Glomerular visceral epithelial cell (primary cell): ENCODE measurements at regions not wholly inside any gene's neighbourhood (a gene's known extent, or its start where the extent isn't known, plus 50 kb on each side); places are given as distances from the start of the nearest gene placed in this dataset.
A peak's percentile ranks its signal among the peaks of the same experiment; 100 is the strongest.
"Not testable (repeated sequence)": the region's sequence is repeated elsewhere in the genome, so short reads cannot be mapped to it uniquely, and the experiment has no call there.

Source experiments
- DNase-seq: peaks from one replicate; pipeline ENCODE4 v3.0.0-alpha.2; 2016; ENCODE audit errors: extremely low spot score

- no peak for DNase-seq
These were observed 261.2 kb downstream of the STIM2 start for GRCh38 chr4:27121830-27122229.

DNA sequence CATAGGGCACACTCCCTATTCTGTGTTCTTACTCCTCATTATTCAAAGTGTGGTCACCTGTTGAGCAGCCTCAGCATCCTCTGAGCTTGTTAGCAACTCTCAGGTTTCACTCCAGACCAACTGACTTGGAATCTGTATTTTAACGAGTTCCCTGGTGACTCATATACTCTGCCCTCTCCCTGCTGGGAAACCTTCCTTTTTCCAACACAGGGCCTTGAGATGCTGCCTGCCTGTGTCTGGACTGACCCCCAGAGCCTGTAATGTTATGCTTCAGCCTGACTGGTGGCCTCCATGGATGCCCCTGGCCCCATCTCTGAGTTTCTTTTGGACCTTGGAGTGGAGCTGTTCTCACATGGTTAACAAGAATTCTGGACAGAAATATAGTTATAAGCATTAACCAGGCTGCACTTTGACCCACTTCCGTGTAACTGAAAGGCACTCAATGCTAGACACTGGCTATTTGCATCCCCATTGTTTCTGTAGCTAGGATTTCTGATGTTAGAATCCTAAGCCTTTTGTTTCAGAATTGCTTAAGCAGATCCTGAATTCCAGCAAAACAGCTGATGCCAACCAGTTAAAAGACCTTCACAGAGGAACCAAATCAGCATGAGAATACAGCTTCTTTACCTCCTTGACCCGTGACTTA lies 262.6 kb downstream of the STIM2 start:
- DNase-seq = no peak

- no peak for DNase-seq
These were observed 263.1 kb downstream of the STIM2 start for GRCh38 chr4:27123769-27124124.

GRCh38 chr4:27126895-27127294 lies 266.3 kb downstream of the STIM2 start:
- not testable (repeated sequence) for DNase-seq

- DNase-seq = no peak
These were observed 267.8 kb downstream of the STIM2 start for GRCh38 chr4:27128443-27128842.

- DNase-seq = no peak
These were observed 269.3 kb downstream of the STIM2 start for GRCh38 chr4:27129871-27130366.

- DNase-seq = no peak
These were observed 271.9 kb downstream of the STIM2 start for GRCh38 chr4:27132497-27132896.

DNA sequence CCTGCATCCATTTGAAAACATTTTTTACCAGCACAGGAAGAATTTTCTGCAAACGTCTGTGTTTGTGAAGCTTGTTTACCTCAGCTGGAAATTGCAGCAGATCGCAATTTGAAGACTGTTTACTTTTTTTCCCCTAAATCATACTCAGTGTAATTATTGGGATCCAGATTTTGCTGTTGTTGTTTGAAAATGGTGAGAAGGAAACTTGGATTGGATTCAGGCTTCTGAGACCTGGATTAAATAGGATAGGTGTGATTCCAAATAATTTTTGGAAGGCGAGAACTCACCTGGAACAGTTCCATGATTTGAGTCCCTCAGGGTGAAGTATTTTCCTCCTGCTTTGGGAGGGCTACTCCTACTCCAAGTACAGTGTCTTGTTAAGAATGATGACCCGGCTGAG lies 279.8 kb downstream of the STIM2 start:
- no peak for DNase-seq

GRCh38 chr4:27141530-27141929 lies 280.9 kb downstream of the STIM2 start:
- DNase-seq = no peak

DNA sequence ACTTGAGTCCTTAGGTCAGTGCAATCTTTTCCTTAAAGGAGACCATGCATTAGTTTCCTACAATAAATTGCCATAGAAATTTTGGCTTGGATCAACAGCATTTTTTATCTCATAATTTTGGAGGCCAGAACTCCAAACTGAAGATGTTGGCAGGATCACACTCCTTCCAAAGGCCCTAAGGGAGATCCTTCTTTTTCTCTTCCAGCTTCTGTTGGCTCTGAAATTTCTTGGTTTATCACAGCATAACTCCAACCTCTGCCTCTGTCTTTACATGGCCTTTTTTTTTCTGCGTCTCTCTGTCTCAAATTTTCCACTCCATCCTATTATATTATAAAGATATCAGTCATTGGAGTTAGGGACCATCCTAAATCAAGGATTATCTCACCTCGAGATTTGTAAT lies 282.2 kb downstream of the STIM2 start:
- no peak for DNase-seq

DNA sequence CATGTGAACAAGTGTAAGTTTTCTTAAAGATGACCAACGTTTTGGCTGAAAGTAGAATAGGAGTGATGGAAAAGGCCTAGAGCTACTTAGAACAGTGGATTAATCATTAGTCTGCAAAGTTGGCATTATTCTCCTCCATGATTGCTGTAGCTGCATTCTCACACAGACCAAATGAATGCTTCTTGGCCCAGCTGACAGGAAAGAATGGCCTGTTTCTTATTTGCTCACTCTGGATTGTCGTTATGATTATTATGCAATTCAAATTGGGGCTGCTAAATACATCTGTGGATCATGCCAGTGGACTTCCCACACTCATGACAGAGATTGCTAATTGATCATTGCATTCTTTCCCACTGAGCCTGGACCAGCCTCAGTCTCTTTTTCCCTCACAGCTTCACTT lies 285.0 kb downstream of the STIM2 start:
- no peak for DNase-seq

DNA sequence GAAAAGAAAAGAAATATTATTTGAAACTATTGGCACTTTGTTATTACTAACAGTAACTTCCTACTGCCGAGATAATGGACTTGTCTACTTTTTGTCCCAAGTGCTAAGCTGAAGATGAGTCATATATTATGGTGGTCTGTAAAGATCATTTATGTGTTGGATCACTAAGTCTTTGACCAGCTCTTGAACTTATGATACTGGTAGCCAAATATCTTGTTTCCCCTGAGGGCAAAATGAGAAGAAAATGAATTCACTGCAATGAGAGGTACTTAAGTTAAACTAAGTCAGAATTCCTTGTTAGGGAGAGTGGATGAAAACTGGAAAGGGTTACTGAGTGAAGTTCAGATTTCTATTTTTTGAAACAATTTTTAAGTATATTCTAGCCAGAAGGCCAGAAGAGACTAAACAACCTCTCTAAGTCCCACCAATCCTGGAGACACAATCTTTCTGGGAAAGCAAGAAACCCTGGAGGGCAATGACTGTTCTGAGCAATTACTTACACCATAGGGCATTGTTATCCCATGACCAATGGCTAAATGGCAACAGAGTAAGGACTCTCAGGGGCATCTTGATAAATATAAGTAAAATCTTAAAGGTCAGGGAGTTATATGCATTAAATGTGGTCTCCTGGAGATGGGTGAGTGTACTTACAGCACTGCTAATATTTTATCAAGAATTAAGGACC lies 287.7 kb downstream of the STIM2 start:
- no peak for DNase-seq

DNA sequence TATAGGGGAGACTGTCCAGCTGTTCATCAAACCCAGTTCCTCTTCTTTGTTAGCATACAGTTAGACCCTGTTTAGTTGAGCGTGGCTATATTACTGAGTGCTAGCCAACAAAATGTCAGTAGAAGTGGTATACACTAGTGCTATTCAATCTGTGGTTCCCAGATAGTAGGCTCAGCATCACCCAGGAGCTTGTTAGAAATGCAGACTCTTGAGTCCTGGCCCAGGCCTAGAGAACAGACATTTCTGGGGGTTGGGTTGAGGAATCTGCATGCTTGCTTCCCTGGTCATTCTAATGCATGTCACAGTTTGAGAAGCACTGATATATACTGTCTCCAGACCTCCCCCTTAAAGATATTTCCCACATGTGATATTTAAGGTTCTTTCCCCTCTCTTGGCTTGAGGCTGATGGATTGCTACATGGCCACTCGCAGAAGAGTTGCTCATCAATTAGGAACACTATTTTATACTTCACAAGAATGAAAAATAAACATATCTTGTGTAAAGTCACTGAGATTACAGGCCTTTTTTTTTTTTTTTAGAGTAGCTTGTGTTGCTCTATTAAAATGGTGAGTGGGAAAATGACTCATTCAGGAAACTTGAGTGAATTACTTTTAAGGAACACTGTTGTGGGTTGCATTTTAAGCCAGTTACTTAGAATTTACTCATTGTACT lies 289.0 kb downstream of the STIM2 start:
- DNase-seq = no peak

GRCh38 chr4:27152703-27153102 lies 292.1 kb downstream of the STIM2 start:
- DNase-seq = no peak

DNA sequence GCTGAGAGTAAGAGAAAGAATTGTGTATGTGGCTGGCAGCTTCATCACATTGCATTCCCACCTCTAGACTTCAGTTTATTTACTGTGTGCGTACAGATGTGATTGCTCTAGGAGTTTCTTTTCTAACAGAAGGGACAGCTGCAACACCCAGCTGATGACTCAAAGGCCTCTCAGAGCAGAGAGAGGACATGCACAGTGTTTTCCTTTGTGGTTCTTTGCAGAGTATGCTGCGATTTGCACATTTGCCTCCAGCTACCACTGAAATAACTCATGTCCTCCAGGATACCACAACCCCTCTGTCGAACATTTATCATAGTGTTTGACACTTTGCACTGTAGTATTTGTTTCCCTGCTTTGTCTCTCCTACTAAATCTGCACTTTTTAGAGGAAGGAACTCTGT lies 294.1 kb downstream of the STIM2 start:
- no peak for DNase-seq

DNA sequence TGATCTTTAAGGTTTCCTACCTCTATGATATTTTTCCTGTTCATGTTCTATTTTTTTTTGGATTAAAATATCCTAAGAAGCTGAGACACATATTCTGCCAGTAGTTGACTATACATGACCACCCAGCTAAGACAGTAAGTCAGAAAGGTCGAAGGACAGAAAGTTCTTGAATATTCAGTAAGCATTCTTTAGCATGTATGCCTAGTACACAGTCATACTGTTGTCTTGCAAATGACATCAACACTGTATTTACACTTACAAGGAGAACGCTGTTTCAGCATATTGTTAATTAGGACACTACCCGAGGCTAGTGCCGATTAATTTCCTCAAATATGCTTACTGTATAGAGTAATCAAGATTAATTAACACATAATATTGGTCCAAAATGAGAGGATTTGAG lies 300.6 kb downstream of the STIM2 start:
- no peak for DNase-seq

GRCh38 chr4:27168783-27169182 lies 308.1 kb downstream of the STIM2 start:
- DNase-seq = no peak

DNA sequence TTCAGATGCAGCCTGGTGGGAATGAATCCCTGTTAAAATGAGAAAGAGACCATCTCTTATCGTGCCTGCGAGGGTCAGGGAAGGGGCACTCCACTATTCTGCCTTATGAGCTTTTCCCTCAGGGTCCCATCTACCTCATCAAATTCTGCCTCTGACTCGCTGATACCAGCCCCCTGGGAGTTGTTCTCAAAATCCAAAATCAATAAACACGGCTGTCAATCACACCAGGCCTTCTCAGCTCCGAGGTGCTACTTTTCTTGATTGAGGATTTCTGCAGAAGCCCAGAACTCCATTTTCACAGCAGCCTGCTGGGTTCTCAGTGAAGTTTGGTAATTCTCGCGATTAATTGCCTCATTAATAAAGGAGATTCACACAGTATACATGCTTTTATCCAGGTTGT lies 312.6 kb downstream of the STIM2 start:
- no peak for DNase-seq

- DNase-seq = peak; percentile 4
These were observed 315.8 kb downstream of the STIM2 start for GRCh38 chr4:27176400-27176799.

- no peak for DNase-seq
These were observed 316.2 kb downstream of the STIM2 start for GRCh38 chr4:27176881-27177280.

GRCh38 chr4:27178061-27178460 lies 317.4 kb downstream of the STIM2 start:
- DNase-seq = no peak

DNA sequence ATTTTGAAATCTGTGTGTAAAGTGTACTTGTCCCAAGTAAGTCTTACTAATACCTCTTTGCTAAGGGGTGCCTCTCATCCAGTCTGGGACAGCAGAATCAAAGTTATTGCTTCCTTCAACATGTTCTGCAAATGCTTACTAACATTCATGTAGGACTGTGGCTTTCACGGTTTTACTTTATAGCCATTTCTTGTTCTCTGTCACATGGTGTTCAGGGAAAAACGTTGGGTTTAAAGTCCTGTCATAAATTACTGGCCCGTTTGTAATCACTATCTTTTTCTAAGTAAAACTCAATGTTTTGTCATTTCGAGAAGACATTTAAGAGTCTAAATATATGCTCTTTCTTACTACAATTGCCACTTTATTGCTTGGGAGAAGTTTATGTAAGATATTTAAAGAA lies 321.1 kb downstream of the STIM2 start:
- no peak for DNase-seq

DNA sequence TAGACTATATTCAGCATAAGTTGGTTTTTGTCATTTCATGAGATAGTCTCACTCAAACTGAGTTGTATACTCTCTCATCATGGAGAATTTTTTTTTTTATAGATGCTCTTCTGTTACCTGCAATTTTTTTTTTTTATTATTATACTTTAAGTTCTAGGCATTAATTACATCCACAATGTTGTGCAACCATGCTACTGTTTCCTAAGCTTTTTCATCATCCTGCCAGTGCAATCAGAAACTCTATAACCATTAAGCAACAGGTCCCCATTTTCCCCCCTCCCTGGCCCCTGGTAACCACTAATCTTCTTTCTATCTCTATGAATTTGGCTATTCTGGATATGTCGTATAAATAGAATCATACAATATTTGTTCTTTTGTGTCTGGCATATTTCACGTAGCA lies 321.6 kb downstream of the STIM2 start:
- no peak for DNase-seq
